Ovary (tissue), 7 donors: ENCODE measurements at regions not wholly inside any gene's neighbourhood (a gene's known extent, or its start where the extent isn't known, plus 50 kb on each side); places are given as distances from the start of the nearest gene placed in this dataset.

Experiments used
- DNase-seq, 5 donors: peaks; one replicate each; pipeline ENCODE4 v3.0.0-alpha.2; 2019 to 2020
- H3K27ac ChIP-seq, 2 donors: fragments of 200-600 bp; one replicate each; pipeline versions ENCODE4 v1.5.1 to v1.8.0; 2019 to 2022
- H3K27me3 ChIP-seq: fragments of 200-600 bp; one replicate; pipeline ENCODE4 v1.8.0; 2022
- H3K36me3 ChIP-seq: fragments of 200-600 bp; sonication (generic); one replicate; pipeline ENCODE4 v1.5.1; 2019
- H3K4me1 ChIP-seq: one replicate; pipeline ENCODE4 v1.8.1; 2013; ENCODE audit warnings: mild to moderate bottlenecking, moderate library complexity; ENCODE audit not compliant: insufficient read depth
- H3K4me3 ChIP-seq: fragments of 200-600 bp; sonication (generic); one replicate; pipeline ENCODE4 v1.5.1; 2017
- H3K9me3 ChIP-seq, 2 donors: fragments of 200-600 bp in 1 of 2; sonication (generic) in 1 of 2; one replicate each; pipeline versions ENCODE4 v1.5.1 to v1.8.1; 2013 to 2019; ENCODE audit warnings: mild to moderate bottlenecking in 1 of 2, moderate library complexity in 1 of 2
- CTCF ChIP-seq, 3 donors: fragments of 450-650 bp in 2 of 3; fragments of 200-600 bp in 1 of 3; IDR thresholded peaks; one replicate each; pipeline versions ENCODE4 v1.5.1 to v1.8.0; 2016 to 2022; ENCODE audit warnings: antibody characterized with exemption in 3 of 3, mild to moderate bottlenecking in 1 of 3
- EP300 ChIP-seq: sonication (generic); formaldehyde crosslinking; IDR thresholded peaks from one replicate; pipeline ENCODE4 v1.6.1; 2017; ENCODE audit warnings: antibody characterized with exemption
- POLR2A ChIP-seq: fragments of 450-650 bp; IDR thresholded peaks from one replicate; pipeline ENCODE4 v1.6.1; 2017; ENCODE audit warnings: antibody characterized with exemption, mild to moderate bottlenecking, moderate library complexity
- WGBS, 3 donors: extraction: QIAGEN DNeasy Blood & Tissue Kit in 1 of 3; methylation state at CpG; one replicate each; pipeline versions ENCODE4 v1.1.5 to v1.1.7; 2013 to 2017; 5-methylcytosine and 5-hydroxymethylcytosine counted together
- intact Hi-C, 4 donors: fragments of 100-400 bp; cut with DNase I; formaldehyde crosslinking; loops; one replicate each; pipeline versions ENCODE4 v1.11.0 to v1.15.1; 2022 to 2023
- donor health status: DM: no; HTN: no; CAD: no; lungs with moderate emphysema.
- donor health status: DM: no; HTN: no; CAD: no.
- donor health status: Bipolar disorder and iron deficiency.
- donor health status: DM: no; HTN: no; CAD: no.
- donor health status: DM: yes; HTN: yes; CAD: no.

GRCh38 chr13:47220453-47221140 lies 323.7 kb upstream of the HTR2A start:
- H3K27ac ChIP-seq, result no peak overlapping the region
- no peaks in the 10 kb centered on the region for H3K4me1 ChIP-seq
- DNase-seq, result no peak
- 75 to 82% (median 75%) methylated on average over 3 of the region's 3 CpGs for WGBS, 3 donors
- no peaks in the 10 kb centered on the region for H3K36me3 ChIP-seq
- no peak overlapping the region for H3K4me3 ChIP-seq
- no peaks in the 10 kb centered on the region for H3K27me3 ChIP-seq
- no peaks in the 10 kb centered on the region for H3K9me3 ChIP-seq
- TF ChIP-seq CTCF (IDR thresholded peaks at IDR 0.05) (no peak), EP300 (no peak), POLR2A (no peak)
- intact Hi-C loops, result no loop called here

- no peak overlapping the region for H3K27ac ChIP-seq
- H3K9me3 ChIP-seq, result no peaks in the 10 kb centered on the region
- no peaks in the 10 kb centered on the region for H3K4me1 ChIP-seq
- H3K4me3 ChIP-seq, result no peak overlapping the region
- H3K36me3 ChIP-seq, result no peaks in the 10 kb centered on the region
- no peaks in the 10 kb centered on the region for H3K27me3 ChIP-seq
- 87 to 94% (median 89%) methylated on average over 2 of the region's 2 CpGs for WGBS, 3 donors
- intact Hi-C loops, result no loop called here
- DNase-seq, result no peak
- TF ChIP-seq POLR2A (no peak), EP300 (no peak), CTCF (IDR thresholded peaks at IDR 0.05) (no peak)
These were observed 321.8 kb upstream of the HTR2A start for GRCh38 chr13:47218611-47219010.

- 60 to 71% (median 68%) methylated on average over 2 of the region's 2 CpGs for WGBS, 3 donors
- no peaks in the 10 kb centered on the region for H3K4me1 ChIP-seq
- no peaks in the 10 kb centered on the region for H3K36me3 ChIP-seq
- no peak for DNase-seq
- intact Hi-C loops, result no loop called here
- H3K27me3 ChIP-seq, result no peaks in the 10 kb centered on the region
- H3K4me3 ChIP-seq, result no peak overlapping the region
- no peak overlapping the region for H3K27ac ChIP-seq
- H3K9me3 ChIP-seq, result no peaks in the 10 kb centered on the region
- TF ChIP-seq CTCF (IDR thresholded peaks at IDR 0.05) (no peak), EP300 (no peak), POLR2A (no peak)
These were observed 319.4 kb upstream of the HTR2A start for GRCh38 chr13:47216176-47216822.

- no peaks in the 10 kb centered on the region for H3K27me3 ChIP-seq
- no peaks in the 10 kb centered on the region for H3K4me1 ChIP-seq
- H3K36me3 ChIP-seq, result no peaks in the 10 kb centered on the region
- H3K27ac ChIP-seq, result no peak overlapping the region
- H3K9me3 ChIP-seq, result no peaks in the 10 kb centered on the region
- no peak for DNase-seq
- 56 to 64% (median 62%) methylated on average over 2 of the region's 2 CpGs for WGBS, 3 donors
- TF ChIP-seq EP300 (no peak), POLR2A (no peak), CTCF (IDR thresholded peaks at IDR 0.05) (no peak)
- H3K4me3 ChIP-seq, result no peak overlapping the region
- intact Hi-C loops, result no loop called here
These were observed 318.9 kb upstream of the HTR2A start for GRCh38 chr13:47215736-47216135.
